GM19023 (cell line): ENCODE measurements at regions not wholly inside any gene's neighbourhood (a gene's known extent, or its start where the extent isn't known, plus 50 kb on each side); places are given as distances from the start of the nearest gene placed in this dataset.

Experiments used
- ATAC-seq: cut with Tn5 transposase; IDR thresholded peaks from one replicate; pipeline ENCODE4 v1.9.1; 2021; ENCODE audit warnings: mild to moderate bottlenecking, moderate library complexity; ENCODE audit not compliant: unreplicated experiment

- no peak for ATAC-seq
Observed at GRCh38 chr17:45708707-45709290, 75.3 kb upstream of the CRHR1 start.

- no peak for ATAC-seq
Observed at GRCh38 chr17:45709728-45710288, 74.3 kb upstream of the CRHR1 start.

GRCh38 chr17:45715787-45716186, 68.3 kb upstream of the CRHR1 start:
- no peak for ATAC-seq

DNA sequence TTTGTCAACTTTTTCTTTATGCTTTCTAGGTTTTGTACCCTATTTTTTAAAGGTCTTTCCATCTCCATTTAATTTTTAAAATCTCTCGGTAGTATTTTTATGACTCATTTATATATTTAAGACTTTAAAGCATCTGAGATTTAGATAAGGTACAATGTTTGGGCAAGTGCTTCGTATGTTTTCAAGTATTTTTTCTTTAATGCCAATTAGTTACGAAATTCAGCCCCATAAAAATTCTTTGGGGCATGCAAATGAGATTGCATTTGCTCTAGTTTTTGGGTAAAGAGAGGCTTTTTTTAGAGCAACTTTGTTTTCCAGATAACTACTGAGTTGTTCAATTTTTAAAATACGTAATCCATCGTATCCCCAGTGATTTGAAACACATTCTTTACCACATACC, 65.3 kb upstream of the CRHR1 start:
- ATAC-seq, result no peak

GRCh38 chr17:45719335-45720071, 64.6 kb upstream of the CRHR1 start:
- ATAC-seq, result no peak

DNA sequence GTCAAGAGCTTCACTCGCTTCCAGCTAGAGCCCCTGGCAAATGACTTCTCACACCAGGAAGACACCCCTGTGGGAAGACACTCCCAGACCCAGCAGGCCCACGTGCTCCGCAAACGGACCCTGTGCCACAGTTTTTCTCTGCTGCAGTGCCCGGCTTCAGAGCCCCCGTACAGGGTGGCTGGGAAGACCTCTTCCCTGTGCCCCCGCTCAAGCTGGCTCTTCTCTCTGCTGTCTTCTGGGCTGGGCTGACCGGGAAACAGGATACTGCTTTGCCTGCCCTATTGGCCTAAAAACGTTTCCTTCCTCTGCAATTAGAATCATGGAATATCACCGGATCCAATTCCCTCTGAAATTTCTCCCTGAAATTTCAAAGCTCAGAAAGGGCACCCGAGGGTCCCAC, 63.7 kb upstream of the CRHR1 start:
- ATAC-seq, result no peak

- ATAC-seq, result no peak
Observed at GRCh38 chr17:45722161-45722560, 62.0 kb upstream of the CRHR1 start.

GRCh38 chr17:45729294-45729907, 54.7 kb upstream of the CRHR1 start:
- ATAC-seq, result no peak

GRCh38 chr17:45730192-45730591, 53.9 kb upstream of the CRHR1 start:
- no peak for ATAC-seq

DNA sequence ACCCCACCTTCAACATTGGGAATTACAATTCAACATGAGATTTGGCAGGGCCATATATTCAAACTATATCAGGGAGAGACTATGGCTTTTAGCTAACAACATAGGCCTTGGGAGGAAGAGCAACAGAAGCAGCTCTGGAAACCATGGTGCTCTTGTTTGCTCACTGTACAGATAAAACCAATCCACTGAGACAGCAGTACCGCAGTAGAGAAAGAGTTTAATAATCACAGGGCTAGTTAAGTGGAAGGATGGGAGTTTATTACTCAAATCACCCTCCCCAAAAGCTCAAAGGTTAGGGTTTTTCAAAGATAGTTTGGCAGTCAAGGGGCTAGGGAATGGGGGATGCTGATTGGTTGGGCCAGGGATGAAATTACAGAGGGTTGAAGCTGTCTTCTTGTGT, 52.7 kb upstream of the CRHR1 start:
- ATAC-seq, result no peak

DNA sequence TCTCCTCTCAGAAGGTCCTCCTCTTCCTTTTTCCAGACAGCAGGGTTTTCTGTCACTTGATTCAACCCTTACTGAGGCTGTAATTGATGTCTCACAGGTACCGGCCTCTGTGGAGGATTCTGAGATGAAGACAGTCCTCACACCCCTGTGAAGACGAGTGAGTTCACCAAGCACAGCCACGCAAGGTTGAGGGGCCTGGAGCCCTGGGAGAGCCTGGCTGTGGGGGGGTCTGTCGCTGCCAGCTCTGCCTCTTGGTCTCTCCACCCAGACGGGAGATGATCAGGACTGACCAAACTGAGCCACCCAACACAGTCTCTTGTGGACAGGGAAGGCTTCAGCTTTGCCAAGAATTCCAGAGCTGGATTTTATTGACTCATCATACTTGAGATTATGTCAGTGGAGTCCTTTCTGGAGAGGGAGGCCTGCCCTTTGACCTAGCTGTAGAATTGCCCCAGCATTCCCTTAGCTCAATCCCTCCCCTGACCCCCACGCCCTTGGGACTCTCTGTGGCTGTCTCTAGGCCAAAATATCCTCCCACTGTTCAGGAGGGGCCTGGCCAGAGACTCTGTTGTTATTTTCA, 51.1 kb upstream of the CRHR1 start:
- no peak for ATAC-seq

GRCh38 chr17:45733781-45734180, 50.3 kb upstream of the CRHR1 start:
- no peak for ATAC-seq
